Middle frontal gyrus (tissue), 1 donor: ENCODE measurements at regions not wholly inside any gene's neighbourhood (a gene's known extent, or its start where the extent isn't known, plus 50 kb on each side); places are given as distances from the start of the nearest gene placed in this dataset.
"Not testable (repeated sequence)": the region's sequence is repeated elsewhere in the genome, so short reads cannot be mapped to it uniquely, and the experiment has no call there.

ENCODE experiments used
- DNase-seq: peaks from one replicate; pipeline ENCODE4 v3.0.0-alpha.2; 2015; ENCODE audit warnings: low spot score; ENCODE audit errors: extremely low spot score

GRCh38 chr3:3461317-3461716 lies 281.8 kb upstream of the CRBN start:
- no peak for DNase-seq

GRCh38 chr3:3448468-3448867 lies 269.0 kb upstream of the CRBN start:
- DNase-seq: no peak

GRCh38 chr3:3447641-3448040 lies 268.1 kb upstream of the CRBN start:
- DNase-seq: no peak

GRCh38 chr3:3446251-3446650 lies 266.8 kb upstream of the CRBN start:
- DNase-seq: no peak

GRCh38 chr3:3443482-3443881 lies 264.0 kb upstream of the CRBN start:
- no peak for DNase-seq

- DNase-seq: no peak
These were observed 254.2 kb upstream of the CRBN start for GRCh38 chr3:3433711-3434110.

- no peak for DNase-seq
These were observed 250.3 kb upstream of the CRBN start for GRCh38 chr3:3429841-3430240.

GRCh38 chr3:3407707-3408106 lies 228.2 kb upstream of the CRBN start:
- DNase-seq: not testable (repeated sequence)

GRCh38 chr3:3405131-3405530 lies 225.6 kb upstream of the CRBN start:
- no peak for DNase-seq

GRCh38 chr3:3403700-3404099 lies 224.2 kb upstream of the CRBN start:
- DNase-seq: no peak

GRCh38 chr3:3392946-3393345 lies 213.5 kb upstream of the CRBN start:
- no peak for DNase-seq

GRCh38 chr3:3383461-3383860 lies 204.0 kb upstream of the CRBN start:
- no peak for DNase-seq

- no peak for DNase-seq
These were observed 192.8 kb upstream of the CRBN start for GRCh38 chr3:3372210-3372777.

- no peak for DNase-seq
These were observed 188.8 kb upstream of the CRBN start for GRCh38 chr3:3368306-3368705.

GRCh38 chr3:3366386-3366785 lies 186.9 kb upstream of the CRBN start:
- DNase-seq: no peak

GRCh38 chr3:3365716-3366115 lies 186.2 kb upstream of the CRBN start:
- no peak for DNase-seq

GRCh38 chr3:3356846-3357245 lies 177.4 kb upstream of the CRBN start:
- DNase-seq: no peak

- DNase-seq: no peak
These were observed 176.0 kb upstream of the CRBN start for GRCh38 chr3:3355442-3355841.

- DNase-seq: no peak
These were observed 173.7 kb upstream of the CRBN start for GRCh38 chr3:3353153-3353552.

GRCh38 chr3:3351226-3351625 lies 171.7 kb upstream of the CRBN start:
- DNase-seq: no peak

GRCh38 chr3:3347056-3347455 lies 167.6 kb upstream of the CRBN start:
- not testable (repeated sequence) for DNase-seq

GRCh38 chr3:3346556-3346955 lies 167.1 kb upstream of the CRBN start:
- no peak for DNase-seq

- no peak for DNase-seq
These were observed 162.7 kb upstream of the CRBN start for GRCh38 chr3:3342141-3342540.
